ENCODE measurements at regions not wholly inside any gene's neighbourhood (a gene's known extent, or its start where the extent isn't known, plus 50 kb on each side); places are given as distances from the start of the nearest gene placed in this dataset.

GRCh38 chr17:13765701-13766100 is 164.0 kb upstream of the HS3ST3A1 start:
- TF ChIP-seq CTCF (IDR thresholded peaks at IDR 0.05) = no peak

GRCh38 chr17:13770702-13771101 is 169.0 kb upstream of the HS3ST3A1 start:
- no peak for TF ChIP-seq CTCF (IDR thresholded peaks at IDR 0.05)

GRCh38 chr17:13775450-13775849 is 173.7 kb upstream of the HS3ST3A1 start:
- no peak for TF ChIP-seq CTCF (IDR thresholded peaks at IDR 0.05)

GRCh38 chr17:13776027-13776551 is 174.4 kb upstream of the HS3ST3A1 start:
- no peak for TF ChIP-seq CTCF (IDR thresholded peaks at IDR 0.05)

- TF ChIP-seq CTCF (IDR thresholded peaks at IDR 0.05) = no peak
These were observed 175.3 kb upstream of the HS3ST3A1 start for GRCh38 chr17:13777003-13777402.

- TF ChIP-seq CTCF (IDR thresholded peaks at IDR 0.05) = no peak
These were observed 182.8 kb upstream of the HS3ST3A1 start for GRCh38 chr17:13784434-13785095.

GRCh38 chr17:13785981-13786598 is 184.4 kb upstream of the HS3ST3A1 start:
- no peak for TF ChIP-seq CTCF (IDR thresholded peaks at IDR 0.05)
